ENCODE measurements at regions not wholly inside any gene's neighbourhood (a gene's known extent, or its start where the extent isn't known, plus 50 kb on each side); places are given as distances from the start of the nearest gene placed in this dataset.
A peak's percentile ranks its signal among the peaks of the same experiment; 100 is the strongest.
"Not testable (repeated sequence)": the region's sequence is repeated elsewhere in the genome, so short reads cannot be mapped to it uniquely, and the experiment has no call there.

GRCh38 chr15:26261413-26261812 lies 398.3 kb upstream of the ATP10A start:
- DNase-seq (ENCODE audit: low read depth) = no peak

GRCh38 chr15:26260517-26261133 lies 397.5 kb upstream of the ATP10A start:
- DNase-seq (ENCODE audit: low read depth) = peak; percentile 16

GRCh38 chr15:26259581-26259980 lies 396.5 kb upstream of the ATP10A start:
- no peak for DNase-seq (ENCODE audit: low read depth)

DNA sequence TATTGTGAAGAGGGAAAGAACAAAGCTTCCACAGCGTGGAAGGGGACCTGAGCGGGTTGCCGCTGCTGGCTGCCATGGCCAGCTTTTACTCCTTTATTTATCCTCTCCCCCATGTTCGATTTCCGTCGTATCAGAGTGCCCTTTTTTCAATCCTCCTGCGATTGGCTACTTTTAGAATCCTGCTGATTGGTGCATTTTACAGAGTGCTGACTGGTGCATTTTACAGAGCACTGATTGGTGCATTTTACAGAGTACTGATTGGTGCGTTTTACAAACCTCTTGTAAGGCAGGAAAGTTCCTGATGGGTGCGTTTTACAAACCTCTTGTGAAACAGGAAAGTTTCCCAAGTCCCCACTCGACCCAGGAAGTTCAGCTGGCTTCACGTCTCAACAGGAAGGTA lies 381.7 kb upstream of the ATP10A start:
- DNase-seq (ENCODE audit: low read depth) = not testable (repeated sequence)

GRCh38 chr15:26243382-26243781 lies 380.3 kb upstream of the ATP10A start:
- no peak for DNase-seq (ENCODE audit: low read depth)

DNA sequence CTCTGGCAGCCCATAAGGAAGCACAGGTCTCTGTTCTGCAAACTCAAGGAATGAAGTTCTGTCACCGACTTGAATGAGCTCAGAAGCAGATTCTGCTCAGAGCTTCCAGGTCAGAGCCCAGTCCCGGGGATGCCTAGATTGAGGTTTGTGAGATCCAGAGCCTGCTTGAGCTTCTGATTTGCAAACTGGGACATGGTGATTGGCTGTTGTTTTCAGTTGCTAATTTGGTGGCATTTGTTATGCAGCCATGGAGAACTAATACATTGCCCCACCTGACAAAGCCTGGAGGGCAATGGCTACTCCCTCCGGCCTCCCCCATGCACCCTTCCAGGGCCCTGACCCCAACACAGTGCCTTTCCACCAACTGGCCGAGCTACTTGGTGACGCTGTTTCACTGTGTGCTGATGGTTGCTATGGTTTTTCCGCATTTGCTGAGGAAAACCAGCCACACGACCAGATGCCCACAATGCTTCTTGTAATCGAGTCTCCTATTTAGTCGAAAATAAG lies 379.5 kb upstream of the ATP10A start:
- no peak for DNase-seq (ENCODE audit: low read depth)

DNA sequence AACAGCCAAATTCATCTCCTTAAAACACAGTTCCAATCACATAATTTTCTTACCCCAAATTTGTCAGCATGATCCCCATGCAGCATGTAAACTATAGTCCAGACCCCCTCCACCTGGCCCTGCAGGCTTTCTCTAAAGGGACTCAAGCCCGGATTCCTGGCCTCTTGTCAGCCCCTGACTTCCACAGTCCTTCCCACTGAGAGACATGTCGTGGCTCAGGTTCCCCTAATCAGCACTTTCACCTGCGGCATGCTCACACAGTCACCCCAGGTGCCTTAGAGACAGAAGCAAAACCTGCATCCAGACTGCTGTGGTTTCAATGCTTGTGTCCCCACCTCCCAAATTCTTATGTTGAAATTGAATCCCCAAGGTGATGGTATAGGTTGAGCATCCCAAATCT lies 372.7 kb upstream of the ATP10A start:
- no peak for DNase-seq (ENCODE audit: low read depth)

DNA sequence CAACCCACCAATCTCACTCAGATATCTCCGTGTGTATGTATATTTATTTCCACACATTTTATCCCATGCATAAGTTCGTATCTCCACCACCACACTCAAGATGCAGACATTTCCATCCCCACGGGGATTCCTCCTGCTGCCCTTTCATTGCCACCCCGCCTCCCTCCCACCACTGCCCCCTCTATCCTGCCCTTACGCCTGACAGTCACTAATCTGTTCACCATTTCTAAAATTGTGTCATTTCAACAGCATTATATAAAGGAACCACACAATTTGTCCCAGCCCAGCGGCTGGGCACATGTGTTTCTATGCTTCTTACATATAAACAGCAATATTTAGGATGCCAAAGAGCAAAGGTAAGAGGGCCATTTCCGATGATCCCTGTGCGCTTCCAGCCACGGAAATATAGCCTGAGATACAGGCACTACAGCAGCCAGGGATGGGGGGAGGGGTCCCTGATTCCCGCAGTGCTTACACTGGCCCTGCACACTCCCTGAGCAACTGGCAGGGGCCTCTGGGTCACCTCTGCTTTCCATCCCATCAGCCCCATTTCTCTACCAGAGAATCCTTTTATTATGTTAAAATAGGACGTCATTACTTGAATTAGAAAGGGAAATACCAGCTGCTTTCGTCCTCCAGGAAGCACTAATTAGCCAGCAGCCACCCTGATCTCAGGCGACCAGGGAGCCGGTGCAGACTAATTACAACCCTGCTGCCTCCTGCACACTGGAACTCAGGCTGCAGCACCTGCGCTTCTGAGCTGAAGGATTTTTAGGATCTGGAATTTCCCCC lies 372.0 kb upstream of the ATP10A start:
- DNase-seq (ENCODE audit: low read depth) = no peak

DNA sequence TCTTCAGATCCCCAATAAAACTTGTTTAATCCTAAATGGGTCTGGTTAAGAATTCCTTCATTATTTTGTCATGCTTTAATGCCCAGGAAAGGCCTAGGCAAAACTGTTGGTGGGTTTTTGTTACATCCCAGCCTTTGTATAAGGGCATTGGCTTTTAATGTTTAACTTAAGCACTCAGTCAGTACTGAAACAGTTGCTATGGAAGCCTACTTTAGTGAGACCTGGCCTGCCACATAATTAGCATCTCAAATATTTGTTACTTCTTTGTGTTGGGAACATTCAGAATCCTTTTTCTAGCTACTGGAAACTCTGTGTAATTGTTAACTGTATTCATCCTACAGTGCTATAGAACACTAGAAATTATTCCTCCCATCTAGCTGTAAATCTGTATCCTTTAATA lies 369.6 kb upstream of the ATP10A start:
- DNase-seq (ENCODE audit: low read depth) = no peak

DNA sequence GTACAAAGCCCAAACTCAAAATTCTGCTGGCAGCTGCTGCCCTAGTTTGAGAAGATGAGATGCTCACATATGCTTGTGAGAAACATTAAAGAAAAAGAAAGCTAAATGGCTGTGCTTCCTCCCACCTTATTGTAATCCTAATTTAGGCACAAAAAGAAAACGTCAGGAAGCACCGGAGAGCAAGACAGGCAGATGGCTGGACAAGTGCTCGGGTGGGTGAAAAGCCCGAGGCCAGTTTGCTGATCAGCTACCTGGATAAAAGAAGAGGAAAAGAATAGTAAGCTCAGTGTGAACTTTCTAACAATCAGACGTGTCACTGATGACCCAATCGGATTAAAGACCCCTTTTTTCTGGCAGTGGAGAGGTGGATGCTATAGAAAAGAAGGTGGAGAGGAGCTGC lies 368.0 kb upstream of the ATP10A start:
- DNase-seq (ENCODE audit: low read depth) = no peak

GRCh38 chr15:26224266-26224665 lies 361.1 kb upstream of the ATP10A start:
- no peak for DNase-seq (ENCODE audit: low read depth)

- DNase-seq (ENCODE audit: low read depth) = no peak
Measured at GRCh38 chr15:26223720-26224119, 360.6 kb upstream of the ATP10A start.

DNA sequence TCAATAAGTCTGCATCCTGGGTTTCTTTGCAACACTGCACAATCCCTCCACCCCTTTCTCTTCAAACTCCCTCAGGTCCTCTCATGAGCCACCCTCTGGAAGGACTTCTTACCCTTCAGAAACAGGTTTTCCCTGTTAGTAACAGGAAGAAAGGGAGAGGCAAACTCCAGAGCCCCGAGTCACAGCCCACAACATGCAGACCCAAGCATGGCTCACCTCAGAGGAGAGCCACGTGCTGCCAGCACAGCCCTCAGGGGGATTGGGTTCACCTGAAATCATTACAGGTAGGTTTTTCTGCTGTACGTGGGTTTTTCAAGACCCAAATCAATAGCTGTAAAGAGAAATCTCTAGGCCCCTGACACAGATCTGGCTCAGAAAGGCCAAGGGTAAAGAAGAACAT lies 359.7 kb upstream of the ATP10A start:
- DNase-seq (ENCODE audit: low read depth) = no peak

DNA sequence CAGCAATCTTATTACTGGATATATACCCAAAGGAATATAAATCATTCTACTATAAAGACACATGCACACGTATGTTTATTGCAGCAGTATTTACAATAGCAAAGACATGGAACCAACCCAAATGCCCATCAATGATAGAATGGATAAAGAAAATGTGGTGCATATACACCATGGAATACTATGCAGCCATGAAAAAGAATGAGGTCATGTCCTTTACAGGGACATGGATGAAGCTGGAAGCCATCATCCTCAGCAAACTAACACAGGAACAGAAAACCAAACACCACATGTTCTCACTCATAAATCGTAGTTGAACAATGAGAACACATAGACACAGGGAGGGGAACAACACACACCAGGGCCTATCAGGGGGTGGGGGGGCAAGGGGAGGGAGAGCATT lies 353.9 kb upstream of the ATP10A start:
- DNase-seq (ENCODE audit: low read depth) = not testable (repeated sequence)

- no peak for DNase-seq (ENCODE audit: low read depth)
Measured at GRCh38 chr15:26214290-26214689, 351.2 kb upstream of the ATP10A start.

GRCh38 chr15:26213427-26213826 lies 350.3 kb upstream of the ATP10A start:
- DNase-seq (ENCODE audit: low read depth) = no peak

DNA sequence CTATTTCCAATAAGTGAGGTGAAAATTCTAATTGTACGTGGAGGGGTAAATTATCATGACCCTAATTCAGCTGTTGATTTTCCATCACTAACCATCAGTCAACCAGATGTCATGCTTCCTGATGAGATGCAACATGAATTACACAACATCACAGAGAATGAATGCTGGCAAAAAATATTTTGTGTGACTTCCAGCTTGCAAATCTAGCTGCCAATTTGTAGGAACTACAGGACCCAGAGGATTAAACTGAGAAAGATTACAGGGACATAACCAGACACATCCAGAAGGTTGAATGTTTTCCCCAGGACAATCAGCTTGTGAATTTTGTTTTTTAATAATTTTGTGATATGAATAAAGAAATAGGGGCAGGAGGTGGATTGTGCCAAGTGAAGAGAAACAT lies 349.0 kb upstream of the ATP10A start:
- DNase-seq (ENCODE audit: low read depth) = no peak

- no peak for DNase-seq (ENCODE audit: low read depth)
Measured at GRCh38 chr15:26210980-26211379, 347.9 kb upstream of the ATP10A start.

GRCh38 chr15:26201177-26201858 lies 338.2 kb upstream of the ATP10A start:
- no peak for DNase-seq (ENCODE audit: low read depth)

GRCh38 chr15:26200427-26200826 lies 337.3 kb upstream of the ATP10A start:
- DNase-seq (ENCODE audit: low read depth) = no peak

GRCh38 chr15:26197719-26198118 lies 334.6 kb upstream of the ATP10A start:
- DNase-seq (ENCODE audit: low read depth) = no peak

GRCh38 chr15:26197060-26197459 lies 333.9 kb upstream of the ATP10A start:
- no peak for DNase-seq (ENCODE audit: low read depth)

All from myocyte (in vitro differentiated cells).